Keratinocyte (primary cell): ENCODE measurements at regions not wholly inside any gene's neighbourhood (a gene's known extent, or its start where the extent isn't known, plus 50 kb on each side); places are given as distances from the start of the nearest gene placed in this dataset.

Source experiments
- DNase-seq: peaks from one replicate; pipeline ENCODE4 v3.0.0-alpha.2; 2011; ENCODE audit warnings: low read depth, missing footprints, low spot score
- FAIRE-seq: peaks from 2 replicates; lab custom pipeline; 2011; peaks lifted over from hg19 to GRCh38; lab: Jason Lieb, UNC
- H2AFZ ChIP-seq: 2 replicates; pipeline ENCODE4 v1.6.0; 2012; ENCODE audit warnings: low read length, control low read depth, inconsistent platforms; ENCODE audit not compliant: control insufficient read depth
- H3K27ac ChIP-seq: 2 replicates; pipeline ENCODE4 v1.5.1; 2011; ENCODE audit warnings: low read length; ENCODE audit not compliant: control insufficient read depth, insufficient read depth
- H3K27me3 ChIP-seq: 3 replicates; pipeline ENCODE4 v1.6.0; 2011; ENCODE audit warnings: low read length; ENCODE audit not compliant: control insufficient read depth, insufficient read depth; ENCODE audit errors: extremely low read depth
- H3K36me3 ChIP-seq, 2 experiments: 2 replicates in 1 of 2; 3 replicates in 1 of 2; pipeline ENCODE4 v1.5.1; 2011; ENCODE audit warnings: low read length in 2 of 2, mild to moderate bottlenecking in 1 of 2; ENCODE audit not compliant: control insufficient read depth in 2 of 2, insufficient read depth in 2 of 2; ENCODE audit errors: extremely low read depth in 1 of 2
- H3K4me1 ChIP-seq: 3 replicates; pipeline ENCODE4 v1.5.1; 2011; ENCODE audit warnings: low read length; ENCODE audit not compliant: control insufficient read depth, insufficient read depth; ENCODE audit errors: extremely low read depth
- H3K4me2 ChIP-seq: 3 replicates; pipeline ENCODE4 v1.6.0; 2011; ENCODE audit warnings: low read depth, low read length; ENCODE audit not compliant: control insufficient read depth, insufficient read depth; ENCODE audit errors: extremely low read depth
- H3K4me3 ChIP-seq, 3 experiments: fragments of 200-600 bp in 1 of 3; sonication (generic) in 1 of 3; 2 replicates in 2 of 3; 3 replicates in 1 of 3; pipeline ENCODE4 v1.5.1; 2011 to 2016; ENCODE audit warnings: low read length in 3 of 3, mild to moderate bottlenecking in 3 of 3, control low read depth in 2 of 3, inconsistent platforms in 1 of 3, low read depth in 1 of 3, mixed read lengths in 1 of 3, mixed run types in 1 of 3, moderate library complexity in 1 of 3; ENCODE audit not compliant: control insufficient read depth in 2 of 3, insufficient read depth in 2 of 3; ENCODE audit errors: extremely low read depth in 1 of 3
- H3K79me2 ChIP-seq: 2 replicates; pipeline ENCODE4 v1.6.0; 2012; ENCODE audit warnings: low read length; ENCODE audit not compliant: control insufficient read depth, insufficient read depth
- H3K9ac ChIP-seq: 3 replicates; pipeline ENCODE4 v1.6.0; 2011; ENCODE audit warnings: low read length; ENCODE audit not compliant: control insufficient read depth, insufficient read depth; ENCODE audit errors: extremely low read depth
- H3K9me1 ChIP-seq: 3 replicates; pipeline ENCODE4 v1.6.0; 2011; ENCODE audit warnings: low read length; ENCODE audit not compliant: control insufficient read depth, insufficient read depth; ENCODE audit errors: extremely low read depth
- H3K9me3 ChIP-seq: 2 replicates; pipeline ENCODE4 v1.5.1; 2012; ENCODE audit warnings: low read depth, low read length; ENCODE audit not compliant: control insufficient read depth
- H4K20me1 ChIP-seq: 3 replicates; pipeline ENCODE4 v1.6.0; 2011; ENCODE audit warnings: low read length; ENCODE audit not compliant: control insufficient read depth, insufficient read depth; ENCODE audit errors: extremely low read depth
- CTCF ChIP-seq, 3 experiments: IDR thresholded peaks in 1 of 3; conservative IDR thresholded peaks in 1 of 3; optimal IDR thresholded peaks in 1 of 3; 2 replicates in 2 of 3; 3 replicates in 1 of 3; pipeline versions ENCODE3 to v1.5.1; 2011; ENCODE audit warnings: low read length in 3 of 3, mild to moderate bottlenecking in 3 of 3, moderate library complexity in 2 of 3, control low read depth in 1 of 3, inconsistent platforms in 1 of 3; ENCODE audit not compliant: insufficient read depth in 2 of 3; ENCODE audit errors: extremely low read depth in 1 of 3
- EZH2 ChIP-seq: IDR thresholded peaks from one replicate; pipeline ENCODE4 v1.6.1; 2012; ENCODE audit warnings: inconsistent platforms, mild to moderate bottlenecking, low read length, moderate library complexity
- dilution Hi-C: fragments of 300-500 bp; cut with MboI; formaldehyde crosslinking; loops from one replicate; pipeline ENCODE4 v1.7.0; 2020; ENCODE audit warnings: low sequenced_read_pairs; ENCODE audit not compliant: extremely low pct_ligation_motif_present

GRCh38 chr1:37107153-37107907, 73.0 kb upstream of the GRIK3 start:
- H3K27me3 ChIP-seq = no peaks in the 10 kb centered on the region
- H2AFZ ChIP-seq = no peak overlapping the region
- H3K27ac ChIP-seq = no peak overlapping the region
- H3K4me3 ChIP-seq = no peak overlapping the region
- dilution Hi-C loops = no loop called here
- no peak overlapping the region for H3K4me2 ChIP-seq
- no peak for DNase-seq
- no peaks in the 10 kb centered on the region for H3K79me2 ChIP-seq
- no peak overlapping the region for H3K9ac ChIP-seq
- no peaks in the 10 kb centered on the region for H3K4me1 ChIP-seq
- FAIRE-seq = no peak
- H3K36me3 ChIP-seq = no peaks in the 10 kb centered on the region
- TF ChIP-seq CTCF (optimal IDR thresholded peaks at IDR 0.05 in 1 of 3, IDR thresholded peaks at IDR 0.05 in 1 of 3, conservative IDR thresholded peaks at IDR 0.05 in 1 of 3; ENCODE audit: extremely low read depth in 1 of 3, insufficient read depth in 2 of 3, low read length in 3 of 3) (no peak), EZH2 (no peak)
- H4K20me1 ChIP-seq = no peaks in the 10 kb centered on the region
- H3K9me1 ChIP-seq = no peaks in the 10 kb centered on the region
- H3K9me3 ChIP-seq = no peaks in the 10 kb centered on the region

- Histone ChIP-seq H3K79me2 (no peaks in the 10 kb centered on the region), H3K27me3 (no peaks in the 10 kb centered on the region), H3K9ac (no peak overlapping the region), H3K4me3 (no peak overlapping the region), H3K9me3 (no peaks in the 10 kb centered on the region), H3K36me3 (no peaks in the 10 kb centered on the region), H3K4me2 (no peak overlapping the region), H3K27ac (no peak overlapping the region), H4K20me1 (no peaks in the 10 kb centered on the region), H2AFZ (no peak overlapping the region), H3K4me1 (no peaks in the 10 kb centered on the region), H3K9me1 (no peaks in the 10 kb centered on the region)
- no peak for DNase-seq
- FAIRE-seq = no peak
- dilution Hi-C loops = no loop called here
- TF ChIP-seq CTCF (optimal IDR thresholded peaks at IDR 0.05 in 1 of 3, IDR thresholded peaks at IDR 0.05 in 1 of 3, conservative IDR thresholded peaks at IDR 0.05 in 1 of 3; ENCODE audit: extremely low read depth in 1 of 3, insufficient read depth in 2 of 3, low read length in 3 of 3) (no peak), EZH2 (no peak)
Observed at GRCh38 chr1:37108596-37109188, 74.4 kb upstream of the GRIK3 start.
